Natural killer cell (primary cell): ENCODE measurements at regions not wholly inside any gene's neighbourhood (a gene's known extent, or its start where the extent isn't known, plus 50 kb on each side); places are given as distances from the start of the nearest gene placed in this dataset.

ENCODE experiments used
- ATAC-seq, 3 donors: fragments of 150-1000 bp in 2 of 3; fragments of 200-7000 bp in 1 of 3; cut with Tn5 transposase; 1 replicate in 1 of 3; 2 replicates in 2 of 3; pipeline ENCODE4 v1.10.0; 2021; ENCODE audit warnings: mild to moderate bottlenecking in 2 of 3, moderate library complexity in 2 of 3
- DNase-seq, 2 donors: peaks; one replicate each; pipeline versions ENCODE4 v3.0.0 to v3.0.0-alpha.2; 2013 to 2021; ENCODE audit warnings: mixed read lengths in 1 of 2
- H3K27ac ChIP-seq: one replicate; pipeline ENCODE4 v1.5.1; 2013; ENCODE audit warnings: mild to moderate bottlenecking, low read length
- H3K27me3 ChIP-seq: one replicate; pipeline ENCODE4 v1.6.1; 2013; ENCODE audit warnings: low read length; ENCODE audit not compliant: control insufficient read depth, insufficient read depth
- H3K36me3 ChIP-seq: one replicate; pipeline ENCODE4 v1.6.1; 2013; ENCODE audit warnings: low read length; ENCODE audit not compliant: control insufficient read depth, insufficient read depth
- H3K4me1 ChIP-seq: one replicate; pipeline ENCODE4 v1.6.1; 2013; ENCODE audit warnings: low read length; ENCODE audit not compliant: control insufficient read depth, insufficient read depth
- H3K4me3 ChIP-seq: one replicate; pipeline ENCODE4 v1.5.1; 2013; ENCODE audit warnings: low read length
- H3K9me3 ChIP-seq: one replicate; pipeline ENCODE4 v1.6.1; 2013; ENCODE audit warnings: low read length; ENCODE audit not compliant: control insufficient read depth, insufficient read depth
- H3K27ac Mint-ChIP-seq, 2 donors: one replicate each; pipeline ENCODE4 v1.8.0; 2022; ENCODE audit warnings: mild to moderate bottlenecking in 2 of 2, mixed read lengths in 2 of 2, moderate library complexity in 1 of 2
- H3K27me3 Mint-ChIP-seq, 2 donors: one replicate each; pipeline ENCODE4 v1.8.0; 2022; ENCODE audit warnings: low read depth in 2 of 2, mixed read lengths in 2 of 2
- H3K36me3 Mint-ChIP-seq: one replicate; pipeline ENCODE4 v1.8.0; 2022; ENCODE audit warnings: mixed read lengths
- H3K4me1 Mint-ChIP-seq, 2 donors: one replicate each; pipeline ENCODE4 v1.8.0; 2022; ENCODE audit warnings: mixed read lengths in 2 of 2
- H3K4me3 Mint-ChIP-seq: one replicate; pipeline ENCODE4 v1.8.0; 2022; ENCODE audit warnings: mild to moderate bottlenecking, moderate library complexity, mixed read lengths
- H3K9me3 Mint-ChIP-seq, 2 donors: one replicate each; pipeline ENCODE4 v1.8.0; 2022; ENCODE audit warnings: mixed read lengths in 2 of 2
- CTCF ChIP-seq: fragments of 200-600 bp; IDR thresholded peaks from one replicate; pipeline ENCODE4 v1.8.0; 2022; ENCODE audit warnings: antibody characterized with exemption
- WGBS: methylation state at CpG from one replicate; pipeline ENCODE4 v1.1.7; 2013; ENCODE audit warnings: missing lambda C conversion rate; ENCODE audit not compliant: insufficient coverage; 5-methylcytosine and 5-hydroxymethylcytosine counted together
- intact Hi-C: fragments of 100-400 bp; cut with micrococcal nuclease; formaldehyde crosslinking; loops from one replicate; pipeline ENCODE4 v1.14.2; 2022

- no peak for ATAC-seq
- H3K36me3 Mint-ChIP-seq = no peaks in the 10 kb centered on the region
- H3K27ac Mint-ChIP-seq = no peak overlapping the region
These were observed 246.7 kb downstream of the TFAP2C start for GRCh38 chr20:56875803-56876202.

GRCh38 chr20:56885521-56885920 lies 256.4 kb downstream of the TFAP2C start:
- DNase-seq (no peak), ATAC-seq (no peak)
- no peaks in the 10 kb centered on the region for H3K27me3 ChIP-seq
- H3K27ac ChIP-seq = no peak overlapping the region
- no peaks in the 10 kb centered on the region for H3K9me3 ChIP-seq
- H3K4me1 Mint-ChIP-seq = no peaks in the 10 kb centered on the region
- no peak for TF ChIP-seq CTCF
- intact Hi-C loops = no loop called here
- H3K9me3 Mint-ChIP-seq = no peaks in the 10 kb centered on the region
- no peak overlapping the region for H3K27ac Mint-ChIP-seq
- peaks cover 3 to 20% of the 10 kb centered on the region in 2 donors for H3K27me3 Mint-ChIP-seq
- no peaks in the 10 kb centered on the region for H3K36me3 ChIP-seq
- H3K36me3 Mint-ChIP-seq = no peaks in the 10 kb centered on the region
- 83% methylated on average over 14 of the region's 14 CpGs for WGBS
- H3K4me3 ChIP-seq = no peak overlapping the region
- no peaks in the 10 kb centered on the region for H3K4me1 ChIP-seq
- H3K4me3 Mint-ChIP-seq = no peak overlapping the region

More at GRCh38 chr20:56875803-56876202, 246.7 kb downstream of the TFAP2C start:
- no peak overlapping the region for H3K27ac ChIP-seq
- no peak for TF ChIP-seq CTCF
- intact Hi-C loops = no loop called here
- no peaks in the 10 kb centered on the region for H3K27me3 ChIP-seq
- no peaks in the 10 kb centered on the region for H3K36me3 ChIP-seq
- H3K4me3 ChIP-seq = no peak overlapping the region
- H3K9me3 ChIP-seq = no peaks in the 10 kb centered on the region
- Mint-ChIP-seq H3K4me3 (no peak overlapping the region), H3K4me1 (no peaks in the 10 kb centered on the region), H3K9me3 (no peaks in the 10 kb centered on the region), H3K27me3 (peaks cover 0 to 10% of the 10 kb centered on the region in 2 donors)
- DNase-seq = no peak
- 86% methylated on average over 4 of the region's 7 CpGs for WGBS
- no peaks in the 10 kb centered on the region for H3K4me1 ChIP-seq

- Mint-ChIP-seq H3K4me3 (no peak overlapping the region), H3K9me3 (no peaks in the 10 kb centered on the region), H3K27me3 (peaks cover 3 to 12% of the 10 kb centered on the region in 2 donors), H3K27ac (no peak overlapping the region), H3K36me3 (no peaks in the 10 kb centered on the region), H3K4me1 (no peaks in the 10 kb centered on the region)
- Histone ChIP-seq H3K27ac (no peak overlapping the region), H3K4me3 (no peak overlapping the region), H3K4me1 (no peaks in the 10 kb centered on the region), H3K36me3 (no peaks in the 10 kb centered on the region), H3K9me3 (no peaks in the 10 kb centered on the region), H3K27me3 (no peaks in the 10 kb centered on the region)
- DNase-seq (no peak), ATAC-seq (no peak)
- WGBS = 86% methylated on average over 11 of the region's 11 CpGs
- TF ChIP-seq CTCF = no peak
- intact Hi-C loops = no loop called here
These were observed 260.9 kb downstream of the TFAP2C start for GRCh38 chr20:56890011-56890410.

GRCh38 chr20:56893226-56893917 lies 264.3 kb downstream of the TFAP2C start:
- Mint-ChIP-seq H3K9me3 (no peaks in the 10 kb centered on the region), H3K27me3 (peaks cover 8 to 9% of the 10 kb centered on the region in 2 donors), H3K36me3 (no peaks in the 10 kb centered on the region), H3K27ac (no peak overlapping the region), H3K4me1 (no peaks in the 10 kb centered on the region), H3K4me3 (no peak overlapping the region)
- no peak for TF ChIP-seq CTCF
- DNase-seq (peak in 1 of 2 donors; percentile 17), ATAC-seq (peak in 1 of 3 donors; percentile 46)
- intact Hi-C loops = no loop called here
- Histone ChIP-seq H3K36me3 (no peaks in the 10 kb centered on the region), H3K4me1 (no peaks in the 10 kb centered on the region), H3K27me3 (no peaks in the 10 kb centered on the region), H3K27ac (no peak overlapping the region), H3K4me3 (no peak overlapping the region), H3K9me3 (no peaks in the 10 kb centered on the region)
- WGBS = 35% methylated on average over 8 of the region's 8 CpGs
